ENCODE measurements at regions not wholly inside any gene's neighbourhood (a gene's known extent, or its start where the extent isn't known, plus 50 kb on each side); places are given as distances from the start of the nearest gene placed in this dataset.

GRCh38 chr16:17026600-17027242 is 444.0 kb downstream of the XYLT1 start:
- TF ChIP-seq CTCF (conservative IDR thresholded peaks at IDR 0.05) (no peak), ZFX (IDR thresholded peaks at IDR 0.05) (no peak)

Measured in C4-2B (cell line).